Activated CD4-positive, alpha-beta T cell treated with anti-CD3 and anti-CD28 coated beads, Interleukin-2, amount 10 ng/mL, durations not matched to agents 24 days and 14 days (primary cell): ENCODE measurements at regions not wholly inside any gene's neighbourhood (a gene's known extent, or its start where the extent isn't known, plus 50 kb on each side); places are given as distances from the start of the nearest gene placed in this dataset.

ENCODE experiments used
- DNase-seq: peaks from one replicate; pipeline ENCODE4 v3.0.0; 2022
- H3K27ac Mint-ChIP-seq: one replicate; pipeline ENCODE4 v1.8.0; 2022; ENCODE audit warnings: mild to moderate bottlenecking, mixed read lengths
- H3K27me3 Mint-ChIP-seq: one replicate; pipeline ENCODE4 v1.8.0; 2022; ENCODE audit warnings: mixed read lengths
- H3K36me3 Mint-ChIP-seq: one replicate; pipeline ENCODE4 v1.8.0; 2022; ENCODE audit warnings: low read depth, mild to moderate bottlenecking, mixed read lengths
- H3K4me1 Mint-ChIP-seq: one replicate; pipeline ENCODE4 v1.8.0; 2021; ENCODE audit warnings: mixed read lengths
- H3K4me3 Mint-ChIP-seq: one replicate; pipeline ENCODE4 v1.8.0; 2022; ENCODE audit warnings: mild to moderate bottlenecking, moderate library complexity, mixed read lengths
- H3K9me3 Mint-ChIP-seq: one replicate; pipeline ENCODE4 v1.8.0; 2021; ENCODE audit warnings: mixed read lengths
- intact Hi-C: fragments of 100-400 bp; cut with micrococcal nuclease; formaldehyde crosslinking; loops from one replicate; pipeline ENCODE4 v1.15.1; 2023

- intact Hi-C loops, result no loop called here
- no peak for DNase-seq
- Mint-ChIP-seq H3K36me3 (no peaks in the 10 kb centered on the region), H3K4me3 (no peak overlapping the region), H3K27ac (no peak overlapping the region), H3K4me1 (no peaks in the 10 kb centered on the region), H3K9me3 (peaks cover 8% of the 10 kb centered on the region), H3K27me3 (no peaks in the 10 kb centered on the region)
These were observed 577.0 kb downstream of the CDH11 start for GRCh38 chr16:64544859-64545258.

- no peaks in the 10 kb centered on the region for H3K4me1 Mint-ChIP-seq
- no peak overlapping the region for H3K4me3 Mint-ChIP-seq
- no peak overlapping the region for H3K27ac Mint-ChIP-seq
- intact Hi-C loops, result no loop called here
- H3K27me3 Mint-ChIP-seq, result no peaks in the 10 kb centered on the region
- no peak for DNase-seq
- H3K9me3 Mint-ChIP-seq, result peaks cover 7% of the 10 kb centered on the region
- H3K36me3 Mint-ChIP-seq, result no peaks in the 10 kb centered on the region
These were observed 578.4 kb downstream of the CDH11 start for GRCh38 chr16:64543441-64543840.

- Mint-ChIP-seq H3K4me1 (no peaks in the 10 kb centered on the region), H3K36me3 (no peaks in the 10 kb centered on the region), H3K27ac (no peak overlapping the region), H3K27me3 (no peaks in the 10 kb centered on the region), H3K9me3 (peaks cover 7% of the 10 kb centered on the region), H3K4me3 (no peak overlapping the region)
- DNase-seq, result no peak
- intact Hi-C loops, result no loop called here
These were observed 578.8 kb downstream of the CDH11 start for GRCh38 chr16:64543031-64543430.

GRCh38 chr16:64542152-64542551, 579.7 kb downstream of the CDH11 start:
- Mint-ChIP-seq H3K27me3 (no peaks in the 10 kb centered on the region), H3K9me3 (peaks cover 4% of the 10 kb centered on the region), H3K4me1 (no peaks in the 10 kb centered on the region), H3K27ac (no peak overlapping the region), H3K4me3 (no peak overlapping the region), H3K36me3 (no peaks in the 10 kb centered on the region)
- intact Hi-C loops, result no loop called here
- no peak for DNase-seq

- Mint-ChIP-seq H3K36me3 (no peaks in the 10 kb centered on the region), H3K9me3 (peaks cover 4% of the 10 kb centered on the region), H3K27me3 (no peaks in the 10 kb centered on the region)
These were observed 580.2 kb downstream of the CDH11 start for GRCh38 chr16:64541621-64542020.

GRCh38 chr16:64540434-64540833, 581.4 kb downstream of the CDH11 start:
- no peak for DNase-seq
- H3K27ac Mint-ChIP-seq, result no peak overlapping the region
- no peaks in the 10 kb centered on the region for H3K27me3 Mint-ChIP-seq
- H3K4me1 Mint-ChIP-seq, result no peaks in the 10 kb centered on the region
- H3K9me3 Mint-ChIP-seq, result peaks cover 4% of the 10 kb centered on the region
- intact Hi-C loops, result no loop called here
- no peak overlapping the region for H3K4me3 Mint-ChIP-seq
- no peaks in the 10 kb centered on the region for H3K36me3 Mint-ChIP-seq

More at GRCh38 chr16:64541621-64542020, 580.2 kb downstream of the CDH11 start:
- no peaks in the 10 kb centered on the region for H3K4me1 Mint-ChIP-seq
- no peak overlapping the region for H3K4me3 Mint-ChIP-seq
- intact Hi-C loops, result no loop called here
- no peak overlapping the region for H3K27ac Mint-ChIP-seq
- DNase-seq, result no peak

GRCh38 chr16:64539811-64540371, 582.0 kb downstream of the CDH11 start:
- intact Hi-C loops, result no loop called here
- DNase-seq, result no peak
- H3K4me1 Mint-ChIP-seq, result no peaks in the 10 kb centered on the region
- H3K27me3 Mint-ChIP-seq, result no peaks in the 10 kb centered on the region
- H3K36me3 Mint-ChIP-seq, result no peaks in the 10 kb centered on the region
- H3K4me3 Mint-ChIP-seq, result no peak overlapping the region
- peaks cover 4% of the 10 kb centered on the region for H3K9me3 Mint-ChIP-seq
- H3K27ac Mint-ChIP-seq, result no peak overlapping the region

GRCh38 chr16:64534180-64534780, 587.6 kb downstream of the CDH11 start:
- H3K4me1 Mint-ChIP-seq, result no peaks in the 10 kb centered on the region
- DNase-seq, result no peak
- no peak overlapping the region for H3K4me3 Mint-ChIP-seq
- H3K9me3 Mint-ChIP-seq, result peaks cover 7% of the 10 kb centered on the region
- H3K36me3 Mint-ChIP-seq, result no peaks in the 10 kb centered on the region
- intact Hi-C loops, result no loop called here
- H3K27ac Mint-ChIP-seq, result no peak overlapping the region
- H3K27me3 Mint-ChIP-seq, result no peaks in the 10 kb centered on the region

GRCh38 chr16:64532691-64533090, 589.2 kb downstream of the CDH11 start:
- Mint-ChIP-seq H3K4me1 (no peaks in the 10 kb centered on the region), H3K27ac (no peak overlapping the region), H3K4me3 (no peak overlapping the region), H3K36me3 (no peaks in the 10 kb centered on the region), H3K9me3 (peaks cover 4% of the 10 kb centered on the region), H3K27me3 (no peaks in the 10 kb centered on the region)
- intact Hi-C loops, result no loop called here
- no peak for DNase-seq

GRCh38 chr16:64532117-64532516, 589.7 kb downstream of the CDH11 start:
- Mint-ChIP-seq H3K4me3 (no peak overlapping the region), H3K9me3 (peaks cover 4% of the 10 kb centered on the region), H3K27me3 (no peaks in the 10 kb centered on the region), H3K36me3 (no peaks in the 10 kb centered on the region), H3K4me1 (no peaks in the 10 kb centered on the region), H3K27ac (no peak overlapping the region)
- intact Hi-C loops, result no loop called here
- DNase-seq, result no peak

GRCh38 chr16:64531401-64531800, 590.5 kb downstream of the CDH11 start:
- no peaks in the 10 kb centered on the region for H3K27me3 Mint-ChIP-seq
- H3K9me3 Mint-ChIP-seq, result peaks cover 4% of the 10 kb centered on the region
- H3K4me3 Mint-ChIP-seq, result no peak overlapping the region
- intact Hi-C loops, result no loop called here
- H3K4me1 Mint-ChIP-seq, result no peaks in the 10 kb centered on the region
- no peaks in the 10 kb centered on the region for H3K36me3 Mint-ChIP-seq
- H3K27ac Mint-ChIP-seq, result no peak overlapping the region
- DNase-seq, result no peak

GRCh38 chr16:64522548-64522947, 599.3 kb downstream of the CDH11 start:
- DNase-seq, result no peak
- Mint-ChIP-seq H3K27ac (no peak overlapping the region), H3K4me3 (no peak overlapping the region), H3K9me3 (no peaks in the 10 kb centered on the region), H3K36me3 (no peaks in the 10 kb centered on the region), H3K4me1 (no peaks in the 10 kb centered on the region), H3K27me3 (no peaks in the 10 kb centered on the region)
- intact Hi-C loops, result no loop called here

- Mint-ChIP-seq H3K27ac (no peak overlapping the region), H3K4me1 (no peaks in the 10 kb centered on the region), H3K27me3 (no peaks in the 10 kb centered on the region), H3K4me3 (no peak overlapping the region), H3K9me3 (peaks cover 4% of the 10 kb centered on the region), H3K36me3 (no peaks in the 10 kb centered on the region)
- intact Hi-C loops, result no loop called here
- DNase-seq, result no peak
These were observed 608.0 kb downstream of the CDH11 start for GRCh38 chr16:64513871-64514270.

- Mint-ChIP-seq H3K27me3 (no peaks in the 10 kb centered on the region), H3K4me1 (no peaks in the 10 kb centered on the region), H3K36me3 (no peaks in the 10 kb centered on the region), H3K4me3 (no peak overlapping the region), H3K9me3 (peaks cover 3% of the 10 kb centered on the region), H3K27ac (no peak overlapping the region)
- DNase-seq, result no peak
- intact Hi-C loops, result no loop called here
These were observed 614.4 kb downstream of the CDH11 start for GRCh38 chr16:64507240-64508024.
